Natural killer cell (primary cell): ENCODE measurements at regions not wholly inside any gene's neighbourhood (a gene's known extent, or its start where the extent isn't known, plus 50 kb on each side); places are given as distances from the start of the nearest gene placed in this dataset.
"Not testable (repeated sequence)": the region's sequence is repeated elsewhere in the genome, so short reads cannot be mapped to it uniquely, and the experiment has no call there.

Experiments
- ATAC-seq, 3 donors: fragments of 150-1000 bp in 2 of 3; fragments of 200-7000 bp in 1 of 3; cut with Tn5 transposase; 1 replicate in 1 of 3; 2 replicates in 2 of 3; pipeline ENCODE4 v1.10.0; 2021; ENCODE audit warnings: mild to moderate bottlenecking in 2 of 3, moderate library complexity in 2 of 3
- DNase-seq, 2 donors: peaks; one replicate each; pipeline versions ENCODE4 v3.0.0 to v3.0.0-alpha.2; 2013 to 2021; ENCODE audit warnings: mixed read lengths in 1 of 2
- H3K27ac ChIP-seq: one replicate; pipeline ENCODE4 v1.5.1; 2013; ENCODE audit warnings: mild to moderate bottlenecking, low read length
- H3K27me3 ChIP-seq: one replicate; pipeline ENCODE4 v1.6.1; 2013; ENCODE audit warnings: low read length; ENCODE audit not compliant: control insufficient read depth, insufficient read depth
- H3K36me3 ChIP-seq: one replicate; pipeline ENCODE4 v1.6.1; 2013; ENCODE audit warnings: low read length; ENCODE audit not compliant: control insufficient read depth, insufficient read depth
- H3K4me1 ChIP-seq: one replicate; pipeline ENCODE4 v1.6.1; 2013; ENCODE audit warnings: low read length; ENCODE audit not compliant: control insufficient read depth, insufficient read depth
- H3K4me3 ChIP-seq: one replicate; pipeline ENCODE4 v1.5.1; 2013; ENCODE audit warnings: low read length
- H3K9me3 ChIP-seq: one replicate; pipeline ENCODE4 v1.6.1; 2013; ENCODE audit warnings: low read length; ENCODE audit not compliant: control insufficient read depth, insufficient read depth
- H3K27ac Mint-ChIP-seq, 2 donors: one replicate each; pipeline ENCODE4 v1.8.0; 2022; ENCODE audit warnings: mild to moderate bottlenecking in 2 of 2, mixed read lengths in 2 of 2, moderate library complexity in 1 of 2
- H3K27me3 Mint-ChIP-seq, 2 donors: one replicate each; pipeline ENCODE4 v1.8.0; 2022; ENCODE audit warnings: low read depth in 2 of 2, mixed read lengths in 2 of 2
- H3K36me3 Mint-ChIP-seq: one replicate; pipeline ENCODE4 v1.8.0; 2022; ENCODE audit warnings: mixed read lengths
- H3K4me1 Mint-ChIP-seq, 2 donors: one replicate each; pipeline ENCODE4 v1.8.0; 2022; ENCODE audit warnings: mixed read lengths in 2 of 2
- H3K4me3 Mint-ChIP-seq: one replicate; pipeline ENCODE4 v1.8.0; 2022; ENCODE audit warnings: mild to moderate bottlenecking, moderate library complexity, mixed read lengths
- H3K9me3 Mint-ChIP-seq, 2 donors: one replicate each; pipeline ENCODE4 v1.8.0; 2022; ENCODE audit warnings: mixed read lengths in 2 of 2
- CTCF ChIP-seq: fragments of 200-600 bp; IDR thresholded peaks from one replicate; pipeline ENCODE4 v1.8.0; 2022; ENCODE audit warnings: antibody characterized with exemption
- WGBS: methylation state at CpG from one replicate; pipeline ENCODE4 v1.1.7; 2013; ENCODE audit warnings: missing lambda C conversion rate; ENCODE audit not compliant: insufficient coverage; 5-methylcytosine and 5-hydroxymethylcytosine counted together
- intact Hi-C: fragments of 100-400 bp; cut with micrococcal nuclease; formaldehyde crosslinking; loops from one replicate; pipeline ENCODE4 v1.14.2; 2022

GRCh38 chr16:59455497-59455896 is 721.4 kb upstream of the GOT2 start:
- DNase-seq (no peak), ATAC-seq (no peak)
- Histone ChIP-seq H3K27me3 (no peaks in the 10 kb centered on the region), H3K36me3 (no peaks in the 10 kb centered on the region), H3K9me3 (no peaks in the 10 kb centered on the region), H3K27ac (no peak overlapping the region), H3K4me1 (no peaks in the 10 kb centered on the region), H3K4me3 (no peak overlapping the region)
- 92% methylated on average over 1 of the region's 1 CpG for WGBS
- Mint-ChIP-seq H3K27ac (no peak overlapping the region), H3K9me3 (peaks cover 8 to 21% of the 10 kb centered on the region in 2 donors), H3K36me3 (peaks cover 14% of the 10 kb centered on the region), H3K27me3 (no peaks in the 10 kb centered on the region), H3K4me3 (no peak overlapping the region), H3K4me1 (no peaks in the 10 kb centered on the region)
- TF ChIP-seq CTCF = no peak
- intact Hi-C loops = no loop called here

GRCh38 chr16:59450513-59450912 is 716.4 kb upstream of the GOT2 start:
- WGBS = 89% methylated on average over 5 of the region's 5 CpGs
- H3K4me3 Mint-ChIP-seq, H3K9me3 ChIP-seq, H3K36me3 Mint-ChIP-seq, H3K27ac ChIP-seq, H3K4me3 ChIP-seq, ATAC-seq, H3K4me1 Mint-ChIP-seq, H3K27me3 ChIP-seq, DNase-seq, H3K27ac Mint-ChIP-seq, H3K36me3 ChIP-seq, intact Hi-C loops, H3K27me3 Mint-ChIP-seq, H3K4me1 ChIP-seq: not testable (repeated sequence)
- peaks cover 11 to 19% of the 10 kb centered on the region in 2 donors for H3K9me3 Mint-ChIP-seq

GRCh38 chr16:59440502-59440901 is 706.4 kb upstream of the GOT2 start:
- Histone ChIP-seq H3K36me3 (no peaks in the 10 kb centered on the region), H3K27ac (no peak overlapping the region), H3K27me3 (no peaks in the 10 kb centered on the region), H3K4me1 (no peaks in the 10 kb centered on the region), H3K4me3 (no peak overlapping the region), H3K9me3 (no peaks in the 10 kb centered on the region)
- intact Hi-C loops = no loop called here
- H3K4me3 Mint-ChIP-seq = no peak overlapping the region
- DNase-seq (no peak), ATAC-seq (no peak)
- no peaks in the 10 kb centered on the region for H3K36me3 Mint-ChIP-seq
- H3K27ac Mint-ChIP-seq = no peak overlapping the region
- H3K4me1 Mint-ChIP-seq = no peaks in the 10 kb centered on the region
- TF ChIP-seq CTCF = no peak
- H3K9me3 Mint-ChIP-seq = peaks cover 13% of the 10 kb centered on the region in 2 donors
- 76% methylated on average over 2 of the region's 2 CpGs for WGBS
- H3K27me3 Mint-ChIP-seq = no peaks in the 10 kb centered on the region

GRCh38 chr16:59432896-59433295 is 698.8 kb upstream of the GOT2 start:
- Mint-ChIP-seq H3K4me3 (no peak overlapping the region), H3K27ac (no peak overlapping the region), H3K4me1 (no peaks in the 10 kb centered on the region), H3K27me3 (no peaks in the 10 kb centered on the region), H3K9me3 (peaks cover 0 to 5% of the 10 kb centered on the region in 2 donors), H3K36me3 (no peaks in the 10 kb centered on the region)
- ATAC-seq = no peak
- Histone ChIP-seq H3K27ac (no peak overlapping the region), H3K27me3 (no peaks in the 10 kb centered on the region), H3K36me3 (no peaks in the 10 kb centered on the region), H3K4me1 (no peaks in the 10 kb centered on the region), H3K4me3 (no peak overlapping the region), H3K9me3 (no peaks in the 10 kb centered on the region)
- 88% methylated on average over 3 of the region's 3 CpGs for WGBS
- TF ChIP-seq CTCF = no peak
- no peak for DNase-seq
- intact Hi-C loops = no loop called here
